Calu3 (cell line): ENCODE measurements at regions not wholly inside any gene's neighbourhood (a gene's known extent, or its start where the extent isn't known, plus 50 kb on each side); places are given as distances from the start of the nearest gene placed in this dataset.

Source experiments
- BruUV-seq: library from RNA; stranded (reverse); fragments of 400-500 nt; replicated peaks from 2 replicates; lab custom pipeline; 2021; lab: Mats Ljungman, UMichigan
- CTCF ChIA-PET: fragments of 300-600 bp; sonication (Branson Sonifier 250); formaldehyde crosslinking; loops from one replicate; lab custom pipeline; 2022; ENCODE audit warnings: antibody characterized with exemption; lab: Charles Lee
- DNase-seq: peaks from one replicate; pipeline ENCODE4 v3.0.0; 2022
- H3K27ac Mint-ChIP-seq: one replicate; pipeline ENCODE4 v1.8.0; 2022; ENCODE audit warnings: mixed read lengths; ENCODE audit not compliant: unreplicated experiment
- H3K27me3 Mint-ChIP-seq: one replicate; pipeline ENCODE4 v1.8.0; 2022; ENCODE audit warnings: mixed read lengths; ENCODE audit not compliant: unreplicated experiment
- H3K36me3 Mint-ChIP-seq: one replicate; pipeline ENCODE4 v1.8.0; 2022; ENCODE audit warnings: mild to moderate bottlenecking, moderate library complexity, mixed read lengths; ENCODE audit not compliant: insufficient read depth, unreplicated experiment
- H3K4me1 Mint-ChIP-seq: one replicate; pipeline ENCODE4 v1.8.0; 2022; ENCODE audit warnings: mild to moderate bottlenecking, low read depth, mixed read lengths; ENCODE audit not compliant: unreplicated experiment
- H3K4me3 Mint-ChIP-seq: one replicate; pipeline ENCODE4 v1.8.0; 2022; ENCODE audit warnings: mild to moderate bottlenecking, low read depth, moderate library complexity, mixed read lengths; ENCODE audit not compliant: unreplicated experiment
- H3K9me3 Mint-ChIP-seq: one replicate; pipeline ENCODE4 v1.8.0; 2022; ENCODE audit warnings: low read depth, mixed read lengths; ENCODE audit not compliant: unreplicated experiment
- CTCF ChIP-seq: fragments of 200-600 bp; IDR thresholded peaks from one replicate; pipeline ENCODE4 v1.8.0; 2022; ENCODE audit warnings: antibody characterized with exemption; ENCODE audit not compliant: unreplicated experiment
- intact Hi-C: fragments of 100-400 bp; cut with micrococcal nuclease; formaldehyde crosslinking; loops from one replicate; pipeline ENCODE4 v1.10.0; 2022; ENCODE audit not compliant: unreplicated experiment

- BruUV-seq, result no TSS peak
- no peaks in the 10 kb centered on the region for H3K27me3 Mint-ChIP-seq
- intact Hi-C loops, result no loop called here
- DNase-seq, result no peak
- H3K27ac Mint-ChIP-seq, result no peak overlapping the region
- no peak overlapping the region for H3K4me3 Mint-ChIP-seq
- H3K9me3 Mint-ChIP-seq, result no peaks in the 10 kb centered on the region
- CTCF ChIA-PET, result no interaction called here
- no peaks in the 10 kb centered on the region for H3K4me1 Mint-ChIP-seq
- no peak for TF ChIP-seq CTCF
- no peaks in the 10 kb centered on the region for H3K36me3 Mint-ChIP-seq
These were observed 321.8 kb downstream of the KCNJ3 start for GRCh38 chr2:155020246-155020645.

- CTCF ChIA-PET, result interaction anchor here (1.5 kb wide), 1 partner anchor 11 kb away, joined by 3 read pairs; no protein-coding TSS in a partner anchor
- H3K4me1 Mint-ChIP-seq, result no peaks in the 10 kb centered on the region
- intact Hi-C loops, result no loop called here
- no peak for DNase-seq
- TF ChIP-seq CTCF, result no peak
- H3K36me3 Mint-ChIP-seq, result no peaks in the 10 kb centered on the region
- no peak overlapping the region for H3K4me3 Mint-ChIP-seq
- BruUV-seq, result no TSS peak
- H3K27ac Mint-ChIP-seq, result no peak overlapping the region
- H3K27me3 Mint-ChIP-seq, result no peaks in the 10 kb centered on the region
- H3K9me3 Mint-ChIP-seq, result no peaks in the 10 kb centered on the region
These were observed 312.4 kb downstream of the KCNJ3 start for GRCh38 chr2:155010925-155011324.

GRCh38 chr2:154995361-154995760, 296.9 kb downstream of the KCNJ3 start:
- Mint-ChIP-seq H3K4me1 (no peaks in the 10 kb centered on the region), H3K27ac (no peak overlapping the region), H3K36me3 (no peaks in the 10 kb centered on the region), H3K27me3 (no peaks in the 10 kb centered on the region), H3K9me3 (no peaks in the 10 kb centered on the region), H3K4me3 (no peak overlapping the region)
- CTCF ChIA-PET, result no interaction called here
- no peak for TF ChIP-seq CTCF
- no TSS peak for BruUV-seq
- no peak for DNase-seq
- intact Hi-C loops, result no loop called here

GRCh38 chr2:154992826-154993225, 294.3 kb downstream of the KCNJ3 start:
- Mint-ChIP-seq H3K27me3 (no peaks in the 10 kb centered on the region), H3K9me3 (no peaks in the 10 kb centered on the region), H3K27ac (no peak overlapping the region), H3K4me3 (no peak overlapping the region), H3K4me1 (no peaks in the 10 kb centered on the region), H3K36me3 (no peaks in the 10 kb centered on the region)
- intact Hi-C loops, result no loop called here
- no peak for DNase-seq
- no peak for TF ChIP-seq CTCF
- CTCF ChIA-PET, result no interaction called here
- BruUV-seq, result no TSS peak
